OCI-LY1 (cell line): ENCODE measurements at regions not wholly inside any gene's neighbourhood (a gene's known extent, or its start where the extent isn't known, plus 50 kb on each side); places are given as distances from the start of the nearest gene placed in this dataset.

Source experiments
- EZH2 ChIP-seq: fragments of 200-600 bp; sonication (generic), shearing (Covaris generic); IDR thresholded peaks from 2 replicates; pipeline ENCODE4 v1.8.0; 2017; ENCODE audit warnings: borderline replicate concordance, mixed run types, mild to moderate bottlenecking, antibody characterized with exemption, low read length, moderate library complexity, mixed read lengths
- TF ChIP-seq, protein P1 (sequence below): fragments of 200-600 bp; sonication (generic), shearing (Covaris generic); IDR thresholded peaks from 2 replicates; pipeline ENCODE4 v1.5.1; 2017; ENCODE audit warnings: mild to moderate bottlenecking, antibody characterized with exemption, low read length, moderate library complexity, mixed read lengths

DNA sequence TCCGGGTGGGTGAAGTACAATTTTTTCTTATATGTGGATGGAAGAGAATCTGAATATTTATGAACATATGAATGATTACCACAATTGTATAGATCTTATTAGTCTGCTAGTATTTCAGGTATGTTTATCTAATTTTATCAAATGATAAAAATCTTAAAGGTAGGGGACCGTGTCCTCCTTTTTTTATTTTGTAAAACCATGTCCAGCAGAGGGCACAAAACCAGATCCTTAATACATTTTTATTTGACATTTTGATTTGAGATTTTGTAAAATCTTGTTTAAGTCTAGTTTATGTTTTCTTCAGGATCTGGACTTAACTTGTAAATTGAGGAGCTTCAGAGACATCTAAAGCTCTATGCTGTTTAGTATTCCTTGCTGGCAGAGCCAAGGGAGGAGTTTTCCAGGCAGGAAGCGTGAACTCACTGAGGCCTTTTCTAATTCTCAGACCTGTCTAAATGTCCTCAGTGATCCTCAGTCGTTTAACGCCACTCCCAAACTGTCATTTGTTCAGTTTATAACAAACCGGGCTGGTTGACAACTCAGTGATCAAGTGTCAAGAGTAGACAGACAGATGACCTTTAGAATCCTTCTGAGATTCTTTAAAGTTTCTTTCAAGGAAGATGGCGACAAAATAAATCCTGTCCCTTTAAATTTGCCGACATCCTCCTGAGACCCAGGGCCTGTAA, 263.9 kb downstream of the KTN1 start:
- TF ChIP-seq, protein P1, sequence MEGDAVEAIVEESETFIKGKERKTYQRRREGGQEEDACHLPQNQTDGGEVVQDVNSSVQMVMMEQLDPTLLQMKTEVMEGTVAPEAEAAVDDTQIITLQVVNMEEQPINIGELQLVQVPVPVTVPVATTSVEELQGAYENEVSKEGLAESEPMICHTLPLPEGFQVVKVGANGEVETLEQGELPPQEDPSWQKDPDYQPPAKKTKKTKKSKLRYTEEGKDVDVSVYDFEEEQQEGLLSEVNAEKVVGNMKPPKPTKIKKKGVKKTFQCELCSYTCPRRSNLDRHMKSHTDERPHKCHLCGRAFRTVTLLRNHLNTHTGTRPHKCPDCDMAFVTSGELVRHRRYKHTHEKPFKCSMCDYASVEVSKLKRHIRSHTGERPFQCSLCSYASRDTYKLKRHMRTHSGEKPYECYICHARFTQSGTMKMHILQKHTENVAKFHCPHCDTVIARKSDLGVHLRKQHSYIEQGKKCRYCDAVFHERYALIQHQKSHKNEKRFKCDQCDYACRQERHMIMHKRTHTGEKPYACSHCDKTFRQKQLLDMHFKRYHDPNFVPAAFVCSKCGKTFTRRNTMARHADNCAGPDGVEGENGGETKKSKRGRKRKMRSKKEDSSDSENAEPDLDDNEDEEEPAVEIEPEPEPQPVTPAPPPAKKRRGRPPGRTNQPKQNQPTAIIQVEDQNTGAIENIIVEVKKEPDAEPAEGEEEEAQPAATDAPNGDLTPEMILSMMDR = peak; percentile 39; the same call in 1 of the 2 replicates
- no peak for TF ChIP-seq EZH2
